ENCODE measurements at regions not wholly inside any gene's neighbourhood (a gene's known extent, or its start where the extent isn't known, plus 50 kb on each side); places are given as distances from the start of the nearest gene placed in this dataset.

GRCh38 chr19:31804668-31805067 is 455.4 kb upstream of the TSHZ3 start:
- TF ChIP-seq POLR2A (IDR thresholded peaks at IDR 0.05; ENCODE audit: low read depth, low read length) (no peak), POLR2AphosphoS5 (IDR thresholded peaks at IDR 0.05; ENCODE audit: low read depth, low read length) (no peak), TAF1 (IDR thresholded peaks at IDR 0.05; ENCODE audit: borderline replicate concordance, low read depth, low read length) (no peak)

Measured in GM12892 (cell line).